Right lobe of liver (tissue), 4 donors: ENCODE measurements at regions not wholly inside any gene's neighbourhood (a gene's known extent, or its start where the extent isn't known, plus 50 kb on each side); places are given as distances from the start of the nearest gene placed in this dataset.

ENCODE experiments used
- CTCF ChIP-seq, 4 donors: fragments of 200-600 bp in 3 of 4; fragments of 450-650 bp in 1 of 4; IDR thresholded peaks; one replicate each; pipeline versions ENCODE4 v1.5.1 to v1.8.0; 2016 to 2022; ENCODE audit warnings: antibody characterized with exemption in 4 of 4, mild to moderate bottlenecking in 2 of 4
- POLR2A ChIP-seq: fragments of 450-650 bp; IDR thresholded peaks from one replicate; pipeline ENCODE4 v1.6.1; 2017; ENCODE audit warnings: antibody characterized with exemption, mild to moderate bottlenecking
- donor health status: DM: no; HTN: no; CAD: no.
- donor health status: DM: no; HTN: no; CAD: no.
- donor health status: DM: no; HTN: yes; CAD: no.

- no peak for TF ChIP-seq CTCF (IDR thresholded peaks at IDR 0.05)
- no peak for TF ChIP-seq POLR2A
These were observed 104.1 kb upstream of the ZNF507 start for GRCh38 chr19:32241306-32241705.
